SU-DHL-6 (cell line): ENCODE measurements at regions not wholly inside any gene's neighbourhood (a gene's known extent, or its start where the extent isn't known, plus 50 kb on each side); places are given as distances from the start of the nearest gene placed in this dataset.

Source experiments
- H2AFZ ChIP-seq: fragments of 200-600 bp; sonication (generic); 2 replicates; pipeline ENCODE4 v1.6.1; 2014; ENCODE audit warnings: low read depth, mild to moderate bottlenecking, moderate library complexity, mixed read lengths, antibody characterized with exemption, low read length; ENCODE audit not compliant: severe bottlenecking
- H3F3A ChIP-seq: fragments of 200-600 bp; shearing (Covaris generic); 2 replicates; pipeline ENCODE4 v1.6.0; 2016; ENCODE audit warnings: antibody characterized with exemption, mild to moderate bottlenecking; ENCODE audit not compliant: insufficient read depth
- H3K27ac ChIP-seq: fragments of 200-600 bp; sonication (generic); 2 replicates; pipeline ENCODE4 v1.5.1; 2016; ENCODE audit warnings: low read depth, mild to moderate bottlenecking, low read length, moderate library complexity, mixed read lengths
- H3K27me3 ChIP-seq: fragments of 200-600 bp; sonication (generic), shearing (Covaris generic); 2 replicates; pipeline ENCODE4 v1.6.0; 2014; ENCODE audit warnings: mild to moderate bottlenecking, low read length
- H3K36me3 ChIP-seq: fragments of 200-600 bp; sonication (generic); 2 replicates; pipeline ENCODE4 v1.6.1; 2014; ENCODE audit warnings: mild to moderate bottlenecking, low read length, mixed read lengths
- H3K4me2 ChIP-seq: fragments of 300-600, 200-600 bp; shearing (Covaris generic), sonication (generic); 2 replicates; pipeline ENCODE4 v1.6.0; 2014; ENCODE audit warnings: low read length, low read depth, mild to moderate bottlenecking; ENCODE audit not compliant: poor library complexity, severe bottlenecking
- H3K4me3 ChIP-seq: fragments of 200-600 bp; sonication (generic); 2 replicates; pipeline ENCODE4 v1.5.1; 2014; ENCODE audit warnings: antibody characterized with exemption, low read length, mild to moderate bottlenecking, mixed read lengths; ENCODE audit not compliant: insufficient read depth, poor library complexity, severe bottlenecking
- H3K79me2 ChIP-seq: fragments of 200-600 bp; sonication (generic); 2 replicates; pipeline ENCODE4 v1.6.1; 2014; ENCODE audit warnings: mild to moderate bottlenecking, low read length, moderate library complexity; ENCODE audit not compliant: insufficient read depth
- H3K9ac ChIP-seq: fragments of 200-600 bp; sonication (generic); 2 replicates; pipeline ENCODE4 v1.7.0; 2014; ENCODE audit warnings: mild to moderate bottlenecking, low read length
- H3K9me2 ChIP-seq: fragments of 200-600 bp; sonication (generic); replicated peaks from 2 replicates; pipeline ENCODE4 v1.6.1; 2014; ENCODE audit warnings: low read length; ENCODE audit not compliant: insufficient read depth
- H3K9me3 ChIP-seq: fragments of 200-600 bp; sonication (generic); 2 replicates; pipeline ENCODE4 v1.6.1; 2014; ENCODE audit warnings: low read length, mixed read lengths; ENCODE audit not compliant: insufficient read depth
- H4K20me1 ChIP-seq: fragments of 200-600 bp; sonication (generic); 2 replicates; pipeline ENCODE4 v1.6.1; 2014; ENCODE audit warnings: low read depth, mild to moderate bottlenecking, antibody characterized with exemption, low read length, moderate library complexity, mixed read lengths
- CTCF ChIP-seq: fragments of 200-600 bp; sonication (generic); IDR thresholded peaks from one replicate; pipeline ENCODE4 v1.5.1; 2017; ENCODE audit warnings: antibody characterized with exemption, mild to moderate bottlenecking, low read length, moderate library complexity; ENCODE audit not compliant: insufficient read depth, poor library complexity, severe bottlenecking
- EZH2phosphoT487 ChIP-seq: fragments of 200-600 bp; sonication (generic), shearing (Covaris generic); conservative IDR thresholded peaks from 2 replicates; pipeline ENCODE4 v1.6.1; 2018; ENCODE audit warnings: mild to moderate bottlenecking, antibody characterized with exemption, low read length, moderate library complexity, mixed read lengths

GRCh38 chr2:12434630-12435098, 282.1 kb upstream of the TRIB2 start:
- H3K4me3 ChIP-seq: no peak overlapping the region
- H3K4me2 ChIP-seq: no peak overlapping the region
- H2AFZ ChIP-seq: no peak overlapping the region
- no peaks in the 10 kb centered on the region for H3K27me3 ChIP-seq
- TF ChIP-seq EZH2phosphoT487 (no peak), CTCF (no peak)
- no peaks in the 10 kb centered on the region for H3K79me2 ChIP-seq
- no peaks in the 10 kb centered on the region for H3F3A ChIP-seq
- H3K9ac ChIP-seq: no peak overlapping the region
- H3K36me3 ChIP-seq: no peaks in the 10 kb centered on the region
- no peaks in the 10 kb centered on the region for H3K9me2 ChIP-seq
- no peaks in the 10 kb centered on the region for H3K9me3 ChIP-seq
- no peak overlapping the region for H3K27ac ChIP-seq
- no peaks in the 10 kb centered on the region for H4K20me1 ChIP-seq

- Histone ChIP-seq H4K20me1 (no peaks in the 10 kb centered on the region), H3K4me2 (no peak overlapping the region), H3K9ac (no peak overlapping the region), H3K36me3 (no peaks in the 10 kb centered on the region), H2AFZ (no peak overlapping the region), H3K79me2 (no peaks in the 10 kb centered on the region), H3K4me3 (no peak overlapping the region), H3K9me2 (no peaks in the 10 kb centered on the region), H3K27me3 (no peaks in the 10 kb centered on the region), H3K9me3 (no peaks in the 10 kb centered on the region), H3K27ac (no peak overlapping the region), H3F3A (no peaks in the 10 kb centered on the region)
- no peak for TF ChIP-seq EZH2phosphoT487
- TF ChIP-seq CTCF: no peak
Observed at GRCh38 chr2:12435430-12436222, 281.1 kb upstream of the TRIB2 start.

- Histone ChIP-seq H3K9me3 (no peaks in the 10 kb centered on the region), H3K9me2 (no peaks in the 10 kb centered on the region), H4K20me1 (no peaks in the 10 kb centered on the region), H3K27ac (no peak overlapping the region), H3K36me3 (no peaks in the 10 kb centered on the region), H3K9ac (no peak overlapping the region), H3K4me2 (no peak overlapping the region), H3K79me2 (no peaks in the 10 kb centered on the region), H3K27me3 (no peaks in the 10 kb centered on the region), H3K4me3 (no peak overlapping the region), H3F3A (no peaks in the 10 kb centered on the region), H2AFZ (no peak overlapping the region)
- TF ChIP-seq CTCF (no peak), EZH2phosphoT487 (no peak)
Observed at GRCh38 chr2:12436483-12436882, 280.3 kb upstream of the TRIB2 start.
